HepG2 (cell line): ENCODE measurements at regions not wholly inside any gene's neighbourhood (a gene's known extent, or its start where the extent isn't known, plus 50 kb on each side); places are given as distances from the start of the nearest gene placed in this dataset.

Experiments
- ATAC-seq: fragments of 200-7000 bp; cut with Tn5 transposase; 3 replicates; pipeline ENCODE4 v1.9.1; 2020; ENCODE audit warnings: mild to moderate bottlenecking, moderate library complexity
- BruUV-seq: library from RNA; stranded (reverse); fragments of 400-500 nt; replicated peaks from 2 replicates; lab custom pipeline; 2021; lab: Mats Ljungman, UMichigan
- CTCF ChIA-PET: fragments of 300-600 bp; formaldehyde crosslinking; extraction: SDS; loops from one replicate; lab custom pipeline; 2021; ENCODE audit warnings: low total read pairs, inconsistent platforms, low intra/inter-chr PET ratio; lab: Yijun Ruan, JAX
- POLR2A ChIA-PET: fragments of 350-600 bp; sonication (Branson Sonifier 250); formaldehyde crosslinking; loops from one replicate; lab custom pipeline; 2020; ENCODE audit warnings: antibody characterized with exemption, inconsistent platforms; lab: Yijun Ruan, JAX
- DNase-seq: peaks from one replicate; pipeline ENCODE4 v3.0.0-alpha.2; 2015; ENCODE audit warnings: low spot score
- FAIRE-seq: peaks from 3 replicates; lab custom pipeline; 2011; peaks lifted over from hg19 to GRCh38; lab: Jason Lieb, UNC
- H2AFZ ChIP-seq: one replicate; pipeline ENCODE4 v1.6.1; 2011; ENCODE audit warnings: low read length, inconsistent platforms
- H3K27ac ChIP-seq: fragments of 300-600 bp; 3 replicates; pipeline ENCODE4 v1.8.0; 2011; ENCODE audit warnings: mixed run types, mild to moderate bottlenecking, mixed read lengths, low read length, inconsistent platforms; ENCODE audit not compliant: insufficient read depth; ENCODE audit errors: extremely low read length
- H3K27me3 ChIP-seq, 2 experiments: fragments of 200-600 bp in 1 of 2; 2 replicates in 1 of 2; 3 replicates in 1 of 2; pipeline versions ENCODE4 v1.6.0 to v1.8.0; 2011; ENCODE audit warnings: low read length in 2 of 2, mild to moderate bottlenecking in 2 of 2, moderate library complexity in 2 of 2, inconsistent platforms in 1 of 2; ENCODE audit not compliant: insufficient read depth in 2 of 2, control insufficient read depth in 1 of 2
- H3K36me3 ChIP-seq, 2 experiments: fragments of 200-600 bp in 1 of 2; replicated peaks in 1 of 2; 2 replicates in 1 of 2; 3 replicates in 1 of 2; pipeline versions ENCODE4 v1.5.1 to v1.8.0; 2011; ENCODE audit warnings: low read length in 2 of 2, inconsistent platforms in 1 of 2; ENCODE audit not compliant: insufficient read depth in 2 of 2, control insufficient read depth in 1 of 2
- H3K4me1 ChIP-seq: 2 replicates; pipeline ENCODE4 v1.5.1; 2012; ENCODE audit warnings: low read length, inconsistent platforms; ENCODE audit not compliant: insufficient read depth
- H3K4me2 ChIP-seq: 2 replicates; pipeline ENCODE4 v1.6.0; 2011; ENCODE audit warnings: low read depth, low read length, inconsistent platforms
- H3K4me3 ChIP-seq, 3 experiments: fragments of 200-600 bp in 1 of 3; sonication (generic), shearing (Covaris generic) in 1 of 3; replicated peaks in 1 of 3; 2 replicates each; pipeline ENCODE4 v1.5.1; 2011 to 2016; ENCODE audit warnings: low read length in 3 of 3, inconsistent platforms in 2 of 3, low read depth in 2 of 3, mild to moderate bottlenecking in 2 of 3, control low read depth in 1 of 3, mixed read lengths in 1 of 3; ENCODE audit not compliant: insufficient read depth in 1 of 3
- H3K79me2 ChIP-seq: one replicate; pipeline ENCODE4 v1.6.1; 2011; ENCODE audit warnings: low read length, inconsistent platforms; ENCODE audit not compliant: insufficient read depth
- H3K9ac ChIP-seq: 2 replicates; pipeline ENCODE4 v1.6.0; 2011; ENCODE audit warnings: mild to moderate bottlenecking, low read depth, low read length, inconsistent platforms; ENCODE audit not compliant: insufficient read depth
- H3K9me3 ChIP-seq: 2 replicates; pipeline ENCODE4 v1.5.1; 2012; ENCODE audit warnings: mild to moderate bottlenecking, low read length
- H4K20me1 ChIP-seq: 2 replicates; pipeline ENCODE4 v1.6.0; 2011; ENCODE audit warnings: inconsistent platforms, mild to moderate bottlenecking, low read length, moderate library complexity; ENCODE audit not compliant: insufficient read depth
- ATF7 ChIP-seq, 2 experiments: fragments of 450-650 bp in 1 of 2; sonication (generic) in 1 of 2; formaldehyde crosslinking in 1 of 2; IDR thresholded peaks; 2 replicates each; pipeline versions ENCODE4 v1.4.0 to v1.6.1; 2016 to 2020; ENCODE audit warnings: antibody characterized with exemption in 1 of 2, mild to moderate bottlenecking in 1 of 2, missing genetic modification reagents in 1 of 2
- ATRX ChIP-seq: sonication (generic); formaldehyde crosslinking; IDR thresholded peaks from 2 replicates; pipeline ENCODE4 v1.4.0; 2020; ENCODE audit warnings: missing genetic modification reagents, borderline replicate concordance
- CERS6 ChIP-seq: sonication (generic); formaldehyde crosslinking; IDR thresholded peaks from 2 replicates; pipeline ENCODE4 v1.5.0; 2020; ENCODE audit warnings: missing genetic modification reagents
- DR1 ChIP-seq: sonication (generic); formaldehyde crosslinking; IDR thresholded peaks from 2 replicates; pipeline ENCODE4 v1.8.0; 2021; ENCODE audit warnings: mild to moderate bottlenecking, missing genetic modification reagents, inconsistent platforms
- E2F2 ChIP-seq: sonication (generic); formaldehyde crosslinking; IDR thresholded peaks from 2 replicates; pipeline ENCODE4 v1.4.0; 2020; ENCODE audit warnings: missing genetic modification reagents, borderline replicate concordance
- ESRRA ChIP-seq: sonication (generic); formaldehyde crosslinking; IDR thresholded peaks from 2 replicates; pipeline ENCODE4 v1.5.1; 2020; ENCODE audit warnings: mild to moderate bottlenecking, low read depth, missing genetic modification reagents
- GMEB1 ChIP-seq: sonication (generic); formaldehyde crosslinking; IDR thresholded peaks from 2 replicates; pipeline ENCODE4 v1.5.1; 2020; ENCODE audit warnings: missing genetic modification reagents, mild to moderate bottlenecking, borderline replicate concordance
- HOXA7 ChIP-seq: sonication (generic); formaldehyde crosslinking; IDR thresholded peaks from 2 replicates; pipeline ENCODE4 v1.8.1; 2022; ENCODE audit warnings: mild to moderate bottlenecking, missing genetic modification reagents, moderate library complexity
- KAT8 ChIP-seq: IDR thresholded peaks from 2 replicates; pipeline ENCODE4 v1.6.1; 2016; ENCODE audit warnings: missing genetic modification reagents, missing compliant biosample characterization
- MAFF ChIP-seq: IDR thresholded peaks from 2 replicates; pipeline ENCODE4 v1.6.1; 2011; ENCODE audit warnings: low read depth, low read length, improper control_type of control experiment
- MAFK ChIP-seq, 2 experiments: IDR thresholded peaks in 1 of 2; conservative IDR thresholded peaks in 1 of 2; 2 replicates each; pipeline ENCODE4 v1.6.1; 2011; ENCODE audit warnings: improper control_type of control experiment in 2 of 2, low read length in 2 of 2
- MXD3 ChIP-seq: IDR thresholded peaks from 2 replicates; pipeline ENCODE4 v1.6.1; 2016; ENCODE audit warnings: mild to moderate bottlenecking, missing biosample characterization, missing genetic modification reagents
- NFRKB ChIP-seq: fragments of 450-650 bp; IDR thresholded peaks from 2 replicates; pipeline ENCODE4 v1.6.1; 2017
- NR1H2 ChIP-seq: sonication (generic); formaldehyde crosslinking; IDR thresholded peaks from 2 replicates; pipeline ENCODE4 v1.8.1; 2022; ENCODE audit warnings: low read depth, missing genetic modification reagents, borderline replicate concordance
- ZNF484 ChIP-seq: sonication (generic); formaldehyde crosslinking; IDR thresholded peaks from 2 replicates; pipeline ENCODE4 v1.5.1; 2020; ENCODE audit warnings: mild to moderate bottlenecking, low read depth, missing genetic modification reagents, borderline replicate concordance
- ZNF564 ChIP-seq: sonication (generic); formaldehyde crosslinking; IDR thresholded peaks from 2 replicates; pipeline ENCODE4 v1.8.1; 2023; ENCODE audit warnings: mild to moderate bottlenecking, missing genetic modification reagents
- ZNF737 ChIP-seq: sonication (generic); formaldehyde crosslinking; IDR thresholded peaks from 2 replicates; pipeline ENCODE4 v1.5.0; 2020; ENCODE audit warnings: missing genetic modification reagents, mild to moderate bottlenecking, borderline replicate concordance
- WGBS: methylation state at CpG from one replicate; pipeline ENCODE4 v1.1.6; 2017; ENCODE audit warnings: low lambda C conversion rate; 5-methylcytosine and 5-hydroxymethylcytosine counted together
- in situ Hi-C: cut with HindIII; loops from 2 replicates; pipeline ENCODE4 v1.10.0; 2017; ENCODE audit warnings: low pct_unique_long_range_greater_than_20kb; ENCODE audit not compliant: extremely low pct_ligation_motif_present
- intact Hi-C: fragments of 100-400 bp; cut with micrococcal nuclease; formaldehyde crosslinking; loops from one replicate; pipeline ENCODE4 v1.10.0; 2022; ENCODE audit not compliant: unreplicated experiment

GRCh38 chr2:60331115-60331809 lies 222.2 kb downstream of the BCL11A start:
- no peak for ATAC-seq
- 16% methylated on average over 7 of the region's 7 CpGs for whole genome bisulfite sequencing

GRCh38 chr2:60329225-60329624 lies 224.2 kb downstream of the BCL11A start:
- Histone ChIP-seq H3K27ac (no peak overlapping the region), H2AFZ (no peak overlapping the region), H3K27me3 (no peaks in the 10 kb centered on the region; a peak in 1 of 5 replicates), H4K20me1 (no peaks in the 10 kb centered on the region), H3K4me3 (no peak overlapping the region), H3K36me3 (no peaks in the 10 kb centered on the region), H3K79me2 (no peaks in the 10 kb centered on the region), H3K9ac (no peak overlapping the region), H3K4me2 (no peak overlapping the region), H3K9me3 (no peaks in the 10 kb centered on the region), H3K4me1 (no peaks in the 10 kb centered on the region)
- intact Hi-C loops (no loop called here), in situ Hi-C loops (no loop called here)
- ChIA-PET POLR2A (no interaction called here), CTCF (no interaction called here)
- FAIRE-seq (no peak), DNase-seq (no peak), ATAC-seq (no peak)
- BruUV-seq, result no TSS peak
- 34% methylated on average over 3 of the region's 3 CpGs for WGBS
- TF ChIP-seq E2F2 (CRISPR knock-in tag) (no peak), MXD3 (CRISPR knock-in tag) (no peak), MAFK (conservative IDR thresholded peaks at IDR 0.05 in 1 of 2, IDR thresholded peaks at IDR 0.05 in 1 of 2; ENCODE audit: low read length in 2 of 2) (peak; percentile 50 to 70; a peak in 2 of 4 replicates), ZNF484 (CRISPR knock-in tag) (no peak), GMEB1 (CRISPR knock-in tag) (no peak), CERS6 (CRISPR knock-in tag) (no peak), NFRKB (no peak), HOXA7 (no peak), ATRX (no peak), MAFF (peak; percentile 65), ZNF737 (CRISPR knock-in tag) (no peak), KAT8 (CRISPR knock-in tag) (no peak)

More at GRCh38 chr2:60331115-60331809, 222.2 kb downstream of the BCL11A start:
- H4K20me1 ChIP-seq, result no peaks in the 10 kb centered on the region
- DNase-seq, result no peak
- TF ChIP-seq DR1, result no peak
- TF ChIP-seq ZNF564, result no peak
- peak; percentile 91 for TF ChIP-seq ATF7 (IDR thresholded peaks at IDR 0.05)
- TF ChIP-seq ATF7 (CRISPR knock-in tag; IDR thresholded peaks at IDR 0.05), result no peak
- TF ChIP-seq ESRRA (CRISPR knock-in tag), result no peak
- no peak for TF ChIP-seq NR1H2 (CRISPR knock-in tag)
- no peaks in the 10 kb centered on the region for H3K36me3 ChIP-seq
- H3K27me3 ChIP-seq, result no peaks in the 10 kb centered on the region
- H3K9me3 ChIP-seq, result no peaks in the 10 kb centered on the region
- no peak overlapping the region for H3K4me3 ChIP-seq
- no peak overlapping the region for H2AFZ ChIP-seq
- no peak for FAIRE-seq
- H3K4me2 ChIP-seq, result no peak overlapping the region
- ChIA-PET CTCF (no interaction called here), POLR2A (no interaction called here)
- intact Hi-C loops (no loop called here), in situ Hi-C loops (no loop called here)
- no peak overlapping the region for H3K9ac ChIP-seq
- no peak overlapping the region for H3K27ac ChIP-seq
- no peaks in the 10 kb centered on the region for H3K79me2 ChIP-seq
- H3K4me1 ChIP-seq, result peaks cover 13% of the 10 kb centered on the region
- BruUV-seq, result no TSS peak
